Endodermal cell (in vitro differentiated cells): ENCODE measurements at regions not wholly inside any gene's neighbourhood (a gene's known extent, or its start where the extent isn't known, plus 50 kb on each side); places are given as distances from the start of the nearest gene placed in this dataset.

Experiments
- DNase-seq: peaks from one replicate; pipeline ENCODE4 v3.0.0-alpha.2; 2017
- H3K27ac ChIP-seq: 2 replicates; pipeline ENCODE4 v1.5.1; 2013; ENCODE audit warnings: mild to moderate bottlenecking, low read depth, low read length, moderate library complexity
- H3K27me3 ChIP-seq: 2 replicates; pipeline ENCODE4 v1.6.1; 2013; ENCODE audit warnings: mild to moderate bottlenecking, low read length, moderate library complexity; ENCODE audit not compliant: insufficient read depth, control insufficient read depth, poor library complexity, severe bottlenecking
- H3K36me3 ChIP-seq: 2 replicates; pipeline ENCODE4 v1.7.0; 2013; ENCODE audit warnings: mild to moderate bottlenecking, low read length, moderate library complexity; ENCODE audit not compliant: control insufficient read depth, insufficient read depth
- H3K4me1 ChIP-seq: one replicate; pipeline ENCODE4 v1.7.0; 2013; ENCODE audit warnings: low read length; ENCODE audit not compliant: control insufficient read depth, insufficient read depth
- H3K4me3 ChIP-seq: 2 replicates; pipeline ENCODE4 v1.5.1; 2013; ENCODE audit warnings: mild to moderate bottlenecking, low read length, moderate library complexity
- H3K9ac ChIP-seq: 2 replicates; pipeline ENCODE4 v1.6.1; 2013; ENCODE audit warnings: mild to moderate bottlenecking, low read length, moderate library complexity; ENCODE audit not compliant: poor library complexity, severe bottlenecking; ENCODE audit errors: extremely low read depth
- H3K9me3 ChIP-seq: 2 replicates; pipeline ENCODE4 v1.6.1; 2013; ENCODE audit warnings: mild to moderate bottlenecking, low read length, moderate library complexity; ENCODE audit not compliant: control insufficient read depth
- H3K27ac Mint-ChIP-seq: 2 replicates; pipeline ENCODE4 v1.8.0; 2020; ENCODE audit warnings: mixed read lengths
- H3K27me3 Mint-ChIP-seq: 2 replicates; pipeline ENCODE4 v1.8.0; 2021; ENCODE audit warnings: mild to moderate bottlenecking, mixed read lengths; ENCODE audit not compliant: insufficient read depth
- H3K36me3 Mint-ChIP-seq: 2 replicates; pipeline ENCODE4 v1.8.0; 2020; ENCODE audit warnings: low read depth, mixed read lengths
- H3K4me1 Mint-ChIP-seq: 2 replicates; pipeline ENCODE4 v1.8.0; 2020; ENCODE audit warnings: mixed read lengths
- H3K4me3 Mint-ChIP-seq: 2 replicates; pipeline ENCODE4 v1.8.0; 2020; ENCODE audit warnings: mild to moderate bottlenecking, moderate library complexity, mixed read lengths
- H3K9me3 Mint-ChIP-seq: 2 replicates; pipeline ENCODE4 v1.8.0; 2020; ENCODE audit warnings: mild to moderate bottlenecking, mixed read lengths
- CTCF ChIP-seq: fragments of 200-600 bp; sonication (generic); conservative IDR thresholded peaks from 2 replicates; pipeline ENCODE4 v1.5.0; 2021; ENCODE audit warnings: antibody characterized with exemption, mild to moderate bottlenecking
- WGBS, 2 experiments: methylation state at CpG; one replicate each; pipeline versions ENCODE4 v1.1.5 to v1.1.7; 2013; ENCODE audit warnings: missing lambda C conversion rate in 2 of 2, mixed read lengths in 1 of 2; ENCODE audit not compliant: insufficient coverage in 1 of 2, insufficient read length in 1 of 2; 5-methylcytosine and 5-hydroxymethylcytosine counted together

DNA sequence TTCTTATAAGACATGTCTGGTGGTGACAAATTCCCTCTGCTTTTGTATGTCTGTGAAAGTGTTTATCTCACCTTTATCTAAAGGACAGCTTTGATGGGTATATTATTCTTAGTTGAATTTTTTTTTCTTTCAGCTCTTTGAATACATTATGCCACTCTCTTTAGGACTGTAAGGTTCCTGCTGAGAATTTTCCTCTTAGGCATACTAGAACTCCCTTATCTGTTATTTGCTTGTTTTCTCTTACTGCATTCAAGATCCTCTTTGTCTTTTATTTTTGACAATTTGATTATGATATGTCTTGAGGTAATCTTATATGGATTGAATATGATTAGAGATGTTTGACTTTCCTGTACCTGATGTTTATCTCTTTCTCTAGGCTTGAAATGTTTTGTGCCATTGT is 1328.4 kb downstream of the PCDH9 start:
- no peaks in the 10 kb centered on the region for H3K9me3 Mint-ChIP-seq
- H3K4me3 ChIP-seq: no peak overlapping the region
- peaks cover 59% of the 10 kb centered on the region for H3K27me3 Mint-ChIP-seq
- peaks cover 82% of the 10 kb centered on the region for H3K27me3 ChIP-seq
- TF ChIP-seq CTCF: no peak
- no peaks in the 10 kb centered on the region for H3K36me3 Mint-ChIP-seq
- H3K4me1 Mint-ChIP-seq: peaks cover 4% of the 10 kb centered on the region
- H3K9ac ChIP-seq: no peak overlapping the region
- no peak overlapping the region for H3K27ac Mint-ChIP-seq
- no peaks in the 10 kb centered on the region for H3K9me3 ChIP-seq
- DNase-seq: no peak
- H3K27ac ChIP-seq: no peak overlapping the region
- H3K4me1 ChIP-seq: no peaks in the 10 kb centered on the region
- no peak overlapping the region for H3K4me3 Mint-ChIP-seq
- H3K36me3 ChIP-seq: no peaks in the 10 kb centered on the region

DNA sequence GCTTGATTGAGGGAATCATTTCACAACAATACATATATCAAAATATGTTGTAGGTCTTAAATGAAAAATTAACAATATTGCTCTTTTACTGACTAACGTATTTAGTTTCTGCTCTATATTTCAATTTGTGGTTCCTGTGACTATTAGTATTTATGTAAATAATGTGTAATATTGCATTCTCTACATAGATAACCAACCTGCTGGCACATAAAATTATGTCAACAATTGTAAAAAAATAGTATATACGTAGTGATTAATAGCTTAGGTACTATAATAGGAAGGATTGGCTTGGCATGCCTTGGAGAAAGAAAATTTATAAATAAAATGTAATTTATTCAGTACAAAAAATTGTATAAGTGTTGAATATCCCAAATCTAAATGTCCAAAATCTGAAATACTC is 1336.1 kb downstream of the PCDH9 start:
- Histone ChIP-seq H3K9ac (no peak overlapping the region), H3K27ac (no peak overlapping the region), H3K4me3 (no peak overlapping the region), H3K9me3 (no peaks in the 10 kb centered on the region), H3K27me3 (peaks cover 27% of the 10 kb centered on the region), H3K4me1 (no peaks in the 10 kb centered on the region), H3K36me3 (no peaks in the 10 kb centered on the region)
- no peak overlapping the region for H3K27ac Mint-ChIP-seq
- no peaks in the 10 kb centered on the region for H3K9me3 Mint-ChIP-seq
- H3K4me1 Mint-ChIP-seq: no peaks in the 10 kb centered on the region
- no peak for DNase-seq
- peaks cover 22% of the 10 kb centered on the region for H3K27me3 Mint-ChIP-seq
- H3K36me3 Mint-ChIP-seq: no peaks in the 10 kb centered on the region
- WGBS, 2 experiments: no CpG with 5 or more reads among the region's 2 CpGs
- no peak for TF ChIP-seq CTCF
- H3K4me3 Mint-ChIP-seq: no peak overlapping the region

- DNase-seq: no peak
- Histone ChIP-seq H3K9me3 (no peaks in the 10 kb centered on the region), H3K27me3 (peaks cover 15% of the 10 kb centered on the region), H3K27ac (no peak overlapping the region), H3K36me3 (no peaks in the 10 kb centered on the region), H3K4me1 (no peaks in the 10 kb centered on the region), H3K4me3 (no peak overlapping the region), H3K9ac (no peak overlapping the region)
- Mint-ChIP-seq H3K4me1 (no peaks in the 10 kb centered on the region), H3K9me3 (no peaks in the 10 kb centered on the region), H3K27ac (no peak overlapping the region), H3K36me3 (no peaks in the 10 kb centered on the region), H3K27me3 (peaks cover 13% of the 10 kb centered on the region), H3K4me3 (no peak overlapping the region)
- TF ChIP-seq CTCF: no peak
Observed at GRCh38 chr13:65892859-65893258, 1337.3 kb downstream of the PCDH9 start.
